ENCODE measurements at regions not wholly inside any gene's neighbourhood (a gene's known extent, or its start where the extent isn't known, plus 50 kb on each side); places are given as distances from the start of the nearest gene placed in this dataset.

DNA sequence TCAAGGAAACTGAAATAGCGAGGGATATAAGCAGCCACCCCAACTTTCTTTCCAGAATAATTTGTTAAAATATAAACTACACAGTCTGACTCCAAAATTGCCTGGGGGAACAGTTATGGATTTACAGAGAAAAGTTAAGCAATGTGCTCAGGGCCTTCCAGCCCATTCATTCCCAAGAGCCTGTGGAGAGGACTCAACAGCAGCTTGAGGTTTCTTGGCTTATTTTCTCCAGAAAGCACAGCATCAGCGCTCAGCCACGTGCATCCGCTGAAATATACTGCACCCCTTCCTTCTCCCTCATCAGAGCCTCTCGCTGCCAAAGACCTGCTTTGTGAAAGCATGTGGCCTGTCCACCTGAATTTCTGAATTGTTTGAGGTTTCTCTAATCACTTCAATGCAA, 375.2 kb upstream of the VWC2 start:
- TF ChIP-seq TAF1 (conservative IDR thresholded peaks at IDR 0.05) (no peak), EGR1 (IDR thresholded peaks at IDR 0.05; ENCODE audit: low read depth in 2 of 2) (no peak), YY1 (IDR thresholded peaks at IDR 0.05) (no peak), HNF4G (IDR thresholded peaks at IDR 0.05) (no peak), ZBTB33 (IDR thresholded peaks at IDR 0.05) (no peak)
- TF ChIP-seq, protein P1, sequence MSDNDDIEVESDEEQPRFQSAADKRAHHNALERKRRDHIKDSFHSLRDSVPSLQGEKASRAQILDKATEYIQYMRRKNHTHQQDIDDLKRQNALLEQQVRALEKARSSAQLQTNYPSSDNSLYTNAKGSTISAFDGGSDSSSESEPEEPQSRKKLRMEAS (IDR thresholded peaks at IDR 0.05), result no peak
- H3K27ac ChIP-seq (ENCODE audit: low read depth in 1 of 2, low read length in 2 of 2), result no peak overlapping the region
- 76% methylated on average over 5 of the region's 5 CpGs for WGBS

GRCh38 chr7:49398746-49399145, 374.7 kb upstream of the VWC2 start:
- TF ChIP-seq HNF4A (conservative IDR thresholded peaks at IDR 0.05) (no peak), NR2F2 (IDR thresholded peaks at IDR 0.05) (no peak), CTCF (IDR thresholded peaks at IDR 0.05; ENCODE audit: low read depth, low read length, missing input control) (no peak), EGR1 (IDR thresholded peaks at IDR 0.05; ENCODE audit: low read depth in 2 of 2) (no peak), FOXA1 (IDR thresholded peaks at IDR 0.05) (no peak), RXRA (IDR thresholded peaks at IDR 0.05) (no peak), GABPA (IDR thresholded peaks at IDR 0.05 in 1 of 2, conservative IDR thresholded peaks at IDR 0.05 in 1 of 2) (no peak), ATF3 (IDR thresholded peaks at IDR 0.05) (no peak), FOXA2 (IDR thresholded peaks at IDR 0.05) (no peak), RAD21 (IDR thresholded peaks at IDR 0.05) (no peak), HNF4G (IDR thresholded peaks at IDR 0.05) (no peak), TAF1 (conservative IDR thresholded peaks at IDR 0.05) (no peak), JUND (IDR thresholded peaks at IDR 0.05) (no peak), SP1 (IDR thresholded peaks at IDR 0.05) (no peak), YY1 (IDR thresholded peaks at IDR 0.05) (no peak)
- TF ChIP-seq, protein P2, sequence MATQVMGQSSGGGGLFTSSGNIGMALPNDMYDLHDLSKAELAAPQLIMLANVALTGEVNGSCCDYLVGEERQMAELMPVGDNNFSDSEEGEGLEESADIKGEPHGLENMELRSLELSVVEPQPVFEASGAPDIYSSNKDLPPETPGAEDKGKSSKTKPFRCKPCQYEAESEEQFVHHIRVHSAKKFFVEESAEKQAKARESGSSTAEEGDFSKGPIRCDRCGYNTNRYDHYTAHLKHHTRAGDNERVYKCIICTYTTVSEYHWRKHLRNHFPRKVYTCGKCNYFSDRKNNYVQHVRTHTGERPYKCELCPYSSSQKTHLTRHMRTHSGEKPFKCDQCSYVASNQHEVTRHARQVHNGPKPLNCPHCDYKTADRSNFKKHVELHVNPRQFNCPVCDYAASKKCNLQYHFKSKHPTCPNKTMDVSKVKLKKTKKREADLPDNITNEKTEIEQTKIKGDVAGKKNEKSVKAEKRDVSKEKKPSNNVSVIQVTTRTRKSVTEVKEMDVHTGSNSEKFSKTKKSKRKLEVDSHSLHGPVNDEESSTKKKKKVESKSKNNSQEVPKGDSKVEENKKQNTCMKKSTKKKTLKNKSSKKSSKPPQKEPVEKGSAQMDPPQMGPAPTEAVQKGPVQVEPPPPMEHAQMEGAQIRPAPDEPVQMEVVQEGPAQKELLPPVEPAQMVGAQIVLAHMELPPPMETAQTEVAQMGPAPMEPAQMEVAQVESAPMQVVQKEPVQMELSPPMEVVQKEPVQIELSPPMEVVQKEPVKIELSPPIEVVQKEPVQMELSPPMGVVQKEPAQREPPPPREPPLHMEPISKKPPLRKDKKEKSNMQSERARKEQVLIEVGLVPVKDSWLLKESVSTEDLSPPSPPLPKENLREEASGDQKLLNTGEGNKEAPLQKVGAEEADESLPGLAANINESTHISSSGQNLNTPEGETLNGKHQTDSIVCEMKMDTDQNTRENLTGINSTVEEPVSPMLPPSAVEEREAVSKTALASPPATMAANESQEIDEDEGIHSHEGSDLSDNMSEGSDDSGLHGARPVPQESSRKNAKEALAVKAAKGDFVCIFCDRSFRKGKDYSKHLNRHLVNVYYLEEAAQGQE (IDR thresholded peaks at IDR 0.05), result no peak
- TF ChIP-seq, protein P1 (IDR thresholded peaks at IDR 0.05), result no peak

More for the DNA sequence above, 375.2 kb upstream of the VWC2 start:
- H3K4me3 ChIP-seq (ENCODE audit: low read depth in 1 of 3, low read length in 3 of 3), result no peak overlapping the region
- peaks cover 0 to 2% (median 0%) of the 10 kb centered on the region in 4 donors for H3K27me3 ChIP-seq (ENCODE audit: control insufficient read depth in 4 of 4, insufficient read depth in 4 of 4, low read length in 3 of 4)
- no peaks in the 10 kb centered on the region for H3K4me1 ChIP-seq (ENCODE audit: control insufficient read depth in 4 of 4, insufficient read depth in 4 of 4, low read length in 3 of 4)
- H3K9me3 ChIP-seq (ENCODE audit: control insufficient read depth in 4 of 4, low read length in 3 of 4), result no peaks in the 10 kb centered on the region
- H3K9ac ChIP-seq (ENCODE audit: low read depth in 1 of 2, low read length in 2 of 2), result no peak overlapping the region
- DNase-seq (ENCODE audit: low spot score), result no peak
- H3K36me3 ChIP-seq (ENCODE audit: control insufficient read depth in 4 of 4, insufficient read depth in 3 of 4, low read depth in 1 of 4, low read length in 3 of 4), result no peaks in the 10 kb centered on the region

More at GRCh38 chr7:49398746-49399145, 374.7 kb upstream of the VWC2 start:
- peaks cover 0 to 2% (median 0%) of the 10 kb centered on the region in 4 donors for H3K27me3 ChIP-seq (ENCODE audit: control insufficient read depth in 4 of 4, insufficient read depth in 4 of 4, low read length in 3 of 4)
- no peak overlapping the region for H3K27ac ChIP-seq (ENCODE audit: low read depth in 1 of 2, low read length in 2 of 2)
- no peak overlapping the region for H3K4me3 ChIP-seq (ENCODE audit: low read depth in 1 of 3, low read length in 3 of 3)
- H3K36me3 ChIP-seq (ENCODE audit: control insufficient read depth in 4 of 4, insufficient read depth in 3 of 4, low read depth in 1 of 4, low read length in 3 of 4), result no peaks in the 10 kb centered on the region
- no peak overlapping the region for H3K9ac ChIP-seq (ENCODE audit: low read depth in 1 of 2, low read length in 2 of 2)
- H3K9me3 ChIP-seq (ENCODE audit: control insufficient read depth in 4 of 4, low read length in 3 of 4), result no peaks in the 10 kb centered on the region
- no peak for DNase-seq (ENCODE audit: low spot score)
- H3K4me1 ChIP-seq (ENCODE audit: control insufficient read depth in 4 of 4, insufficient read depth in 4 of 4, low read length in 3 of 4), result no peaks in the 10 kb centered on the region
- 59% methylated on average over 3 of the region's 3 CpGs for WGBS

Measured in liver (tissue), 8 donors.